ENCODE measurements at regions not wholly inside any gene's neighbourhood (a gene's known extent, or its start where the extent isn't known, plus 50 kb on each side); places are given as distances from the start of the nearest gene placed in this dataset.

- TF ChIP-seq CTCF (IDR thresholded peaks at IDR 0.05; ENCODE audit: low read depth, low read length), result no peak
- no peak overlapping the region for H3K4me3 ChIP-seq (ENCODE audit: low read depth, low read length)
These were observed 194.7 kb upstream of the MPHOSPH6 start for GRCh38 chr16:82364690-82365089.

- no peak overlapping the region for H3K4me3 ChIP-seq (ENCODE audit: low read depth, low read length)
- TF ChIP-seq CTCF (IDR thresholded peaks at IDR 0.05; ENCODE audit: low read depth, low read length), result no peak
These were observed 193.2 kb upstream of the MPHOSPH6 start for GRCh38 chr16:82363026-82363816.

- no peak overlapping the region for H3K4me3 ChIP-seq (ENCODE audit: low read depth, low read length)
- no peak for TF ChIP-seq CTCF (IDR thresholded peaks at IDR 0.05; ENCODE audit: low read depth, low read length)
These were observed 191.9 kb upstream of the MPHOSPH6 start for GRCh38 chr16:82361885-82362284.

GRCh38 chr16:82360024-82360783 lies 190.2 kb upstream of the MPHOSPH6 start:
- TF ChIP-seq CTCF (IDR thresholded peaks at IDR 0.05; ENCODE audit: low read depth, low read length), result no peak

GRCh38 chr16:82358606-82359221 lies 188.7 kb upstream of the MPHOSPH6 start:
- TF ChIP-seq CTCF (IDR thresholded peaks at IDR 0.05; ENCODE audit: low read depth, low read length), result no peak

More at GRCh38 chr16:82360024-82360783, 190.2 kb upstream of the MPHOSPH6 start:
- H3K4me3 ChIP-seq (ENCODE audit: low read depth, low read length), result no peak overlapping the region

GRCh38 chr16:82358161-82358560 lies 188.1 kb upstream of the MPHOSPH6 start:
- no peak for TF ChIP-seq CTCF (IDR thresholded peaks at IDR 0.05; ENCODE audit: low read depth, low read length)
- no peak overlapping the region for H3K4me3 ChIP-seq (ENCODE audit: low read depth, low read length)

More at GRCh38 chr16:82358606-82359221, 188.7 kb upstream of the MPHOSPH6 start:
- H3K4me3 ChIP-seq (ENCODE audit: low read depth, low read length), result no peak overlapping the region
